ENCODE measurements at regions not wholly inside any gene's neighbourhood (a gene's known extent, or its start where the extent isn't known, plus 50 kb on each side); places are given as distances from the start of the nearest gene placed in this dataset.

DNA sequence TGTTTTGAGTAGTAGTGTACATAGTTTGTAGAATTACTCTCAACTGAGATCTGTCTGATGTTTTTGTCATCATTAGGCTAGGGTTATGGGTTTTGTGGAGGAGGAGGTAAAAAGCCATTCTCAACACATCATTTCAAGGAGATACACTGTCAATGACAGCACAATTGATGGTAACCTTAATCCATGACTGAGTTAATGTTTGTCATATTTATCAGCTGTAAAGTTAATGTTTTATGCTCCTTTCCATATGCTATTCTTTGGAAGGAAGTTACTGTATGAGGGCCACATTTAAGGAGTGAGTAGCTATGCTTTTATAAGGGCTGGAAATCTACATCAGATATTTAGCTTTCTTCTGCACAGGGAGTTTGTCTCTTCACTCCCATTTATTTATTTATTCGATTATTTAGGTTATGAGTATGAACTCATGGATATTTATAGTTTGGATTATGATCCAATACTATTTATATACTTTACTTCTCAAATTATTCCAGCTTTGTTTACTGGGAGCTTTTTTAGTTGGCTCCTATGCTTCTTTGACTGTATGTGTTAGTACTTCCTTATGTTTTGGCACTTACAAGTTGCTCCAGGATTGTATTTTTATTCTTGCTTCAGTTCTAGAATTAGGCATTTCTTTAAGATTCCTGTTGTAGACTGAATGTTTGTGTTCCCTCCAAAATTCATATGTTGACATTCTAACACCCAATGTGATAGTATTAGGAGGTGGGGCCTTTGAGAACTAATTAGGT, 156.6 kb upstream of the HCRTR2 start:
- Histone ChIP-seq H3K18ac (ENCODE audit: insufficient read length, low read depth, low read length) (no peak overlapping the region), H3K27me3 (ENCODE audit: insufficient read depth, low read length) (no peaks in the 10 kb centered on the region), H3K4me1 (ENCODE audit: insufficient read depth, low read length) (no peaks in the 10 kb centered on the region), H4K5ac (ENCODE audit: insufficient read length, low read depth, low read length) (no peak overlapping the region), H4K20me1 (ENCODE audit: control insufficient read depth, insufficient read depth, insufficient read length) (no peaks in the 10 kb centered on the region), H3K23me2 (ENCODE audit: insufficient read length, low read depth, low read length, poor library complexity, severe bottlenecking) (no peaks in the 10 kb centered on the region), H3K4me2 (ENCODE audit: insufficient read depth, insufficient read length, low read length) (no peak overlapping the region), H2BK15ac (ENCODE audit: low read depth, low read length) (no peak overlapping the region), H2BK120ac (ENCODE audit: low read depth, low read length, poor library complexity, severe bottlenecking) (no peak overlapping the region), H3K9ac (ENCODE audit: extremely low read depth, insufficient read length, low read length) (no peak overlapping the region), H3K79me2 (ENCODE audit: insufficient read depth, low read length) (no peaks in the 10 kb centered on the region), H4K8ac (replicated peaks; ENCODE audit: insufficient read length, low read depth, low read length) (no peak overlapping the region), H3K23ac (ENCODE audit: insufficient read length, low read depth, low read length) (no peak overlapping the region), H3K4ac (ENCODE audit: low read depth, low read length) (no peak overlapping the region), H2AK5ac (ENCODE audit: insufficient read length, low read length) (no peak overlapping the region), H3K56ac (ENCODE audit: insufficient read length, low read depth, low read length) (no peak overlapping the region), H2AFZ (ENCODE audit: low read length) (no peak overlapping the region), H3K9me3 (ENCODE audit: control insufficient read depth, low read depth, low read length) (no peaks in the 10 kb centered on the region), H2BK12ac (ENCODE audit: insufficient read length, low read depth, low read length) (no peak overlapping the region), H3K14ac (ENCODE audit: insufficient read depth, low read length) (no peak overlapping the region), H3K79me1 (ENCODE audit: insufficient read depth, low read depth, low read length, poor library complexity, severe bottlenecking) (no peaks in the 10 kb centered on the region), H2BK20ac (ENCODE audit: low read depth, low read length, poor library complexity, severe bottlenecking) (no peak overlapping the region), H2BK5ac (ENCODE audit: insufficient read length, low read length) (no peak overlapping the region), H3K27ac (ENCODE audit: insufficient read length, low read depth, low read length) (no peak overlapping the region), H4K91ac (ENCODE audit: insufficient read length, low read depth, low read length) (no peak overlapping the region), H3T11ph (ENCODE audit: low read length) (no peak overlapping the region)
- no peak overlapping the region for H3K4me3 Mint-ChIP-seq
- H3K27ac Mint-ChIP-seq: no peak overlapping the region
- no peak for DNase-seq
- no peaks in the 10 kb centered on the region for H3K36me3 Mint-ChIP-seq (ENCODE audit: insufficient read depth in 1 of 3, low read depth in 3 of 3)
- WGBS (ENCODE audit: extremely low coverage, insufficient read length, low lambda C conversion rate): no CpG with 5 or more reads among the region's 1 CpG
- no peak for TF ChIP-seq CTCF (conservative IDR thresholded peaks at IDR 0.05)
- H3K9me3 Mint-ChIP-seq: no peaks in the 10 kb centered on the region
- H3K27me3 Mint-ChIP-seq (ENCODE audit: low read depth): no peaks in the 10 kb centered on the region
- no peaks in the 10 kb centered on the region for H3K4me1 Mint-ChIP-seq
